HG02588 (cell line): ENCODE measurements at regions not wholly inside any gene's neighbourhood (a gene's known extent, or its start where the extent isn't known, plus 50 kb on each side); places are given as distances from the start of the nearest gene placed in this dataset.

ENCODE experiments used
- ATAC-seq: cut with Tn5 transposase; IDR thresholded peaks from one replicate; pipeline ENCODE4 v1.9.1; 2021; ENCODE audit warnings: mild to moderate bottlenecking, moderate library complexity; ENCODE audit not compliant: unreplicated experiment

DNA sequence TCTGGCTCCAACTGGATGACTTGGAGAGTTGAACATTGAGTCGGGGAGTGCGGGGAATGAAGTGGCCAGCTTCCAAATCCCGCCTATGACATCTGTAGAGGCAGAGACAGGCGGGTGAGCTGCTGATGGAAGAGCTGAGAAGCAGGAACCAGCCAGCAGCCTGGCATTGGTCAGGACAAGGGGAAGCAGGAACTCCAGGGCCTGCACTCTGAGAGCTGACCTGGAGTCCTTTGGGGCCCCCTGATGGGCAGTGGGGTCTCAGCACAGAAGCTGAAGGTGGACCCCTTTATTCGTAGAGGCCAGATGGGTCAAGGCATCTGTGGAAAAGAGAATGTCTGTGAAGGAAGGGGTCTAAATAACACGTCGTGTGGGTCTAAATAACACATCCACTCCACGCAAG is 57.0 kb downstream of the SEC61G start:
- no peak for ATAC-seq

- ATAC-seq: no peak
Observed at GRCh38 chr7:54699715-54700114, 59.3 kb downstream of the SEC61G start.

- ATAC-seq: no peak
Observed at GRCh38 chr7:54697659-54698186, 61.3 kb downstream of the SEC61G start.

- ATAC-seq: no peak
Observed at GRCh38 chr7:54690892-54691291, 68.1 kb downstream of the SEC61G start.

GRCh38 chr7:54690050-54690443 is 69.0 kb downstream of the SEC61G start:
- ATAC-seq: no peak

DNA sequence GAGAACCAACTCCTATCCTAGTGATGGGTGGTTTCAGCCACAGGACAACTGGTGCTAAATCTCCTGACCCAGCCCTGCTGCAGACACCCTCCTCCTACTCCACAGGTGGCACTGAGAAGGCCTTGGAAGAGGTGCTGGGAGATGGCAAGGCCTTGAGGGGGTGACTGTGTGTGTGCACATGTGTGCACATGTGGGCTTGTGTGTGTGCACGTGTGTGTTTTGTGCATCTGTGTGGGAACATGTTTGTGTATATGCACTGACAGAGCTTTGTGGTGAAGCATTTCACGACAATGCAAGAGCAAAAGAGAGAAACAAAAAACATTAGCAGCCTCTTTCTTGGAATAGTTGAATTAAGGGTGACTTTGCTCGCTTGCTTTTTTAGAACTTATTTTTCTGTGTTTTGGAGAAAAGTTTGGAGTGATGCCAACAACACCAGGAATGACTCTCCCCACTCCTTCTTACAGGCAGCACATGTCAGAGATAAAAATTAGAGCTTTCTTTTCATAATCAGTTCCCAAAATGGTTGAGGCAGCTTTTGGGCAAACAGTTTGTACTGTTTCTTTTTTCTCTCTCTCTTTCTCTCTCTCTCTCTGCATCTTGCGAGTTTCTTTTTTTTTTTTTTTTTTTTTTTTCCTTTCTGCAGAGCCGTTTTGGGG is 69.5 kb downstream of the SEC61G start:
- ATAC-seq: no peak

GRCh38 chr7:54687462-54688212 is 71.4 kb downstream of the SEC61G start:
- no peak for ATAC-seq

GRCh38 chr7:54680377-54681005 is 78.5 kb downstream of the SEC61G start:
- no peak for ATAC-seq

DNA sequence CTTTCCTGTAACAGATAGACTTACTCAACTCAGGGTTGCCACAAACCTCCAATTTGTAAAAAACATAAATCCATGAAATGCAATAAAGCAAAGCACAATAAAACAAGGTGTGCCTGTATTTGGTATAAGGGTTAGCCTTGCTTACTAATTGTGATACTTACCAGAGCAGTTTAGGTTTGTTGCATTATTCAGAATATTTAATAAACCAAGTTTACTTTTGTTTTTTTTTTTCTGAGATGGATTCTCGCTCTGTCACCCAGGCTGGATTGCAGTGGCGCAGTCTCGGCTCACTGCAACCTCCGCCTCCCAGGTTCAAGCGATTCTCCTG is 79.6 kb downstream of the SEC61G start:
- ATAC-seq: no peak

- no peak for ATAC-seq
Observed at GRCh38 chr7:54678763-54679489, 80.1 kb downstream of the SEC61G start.

GRCh38 chr7:54674891-54675290 is 84.1 kb downstream of the SEC61G start:
- no peak for ATAC-seq

- ATAC-seq: no peak
Observed at GRCh38 chr7:54672519-54672918, 86.5 kb downstream of the SEC61G start.

- peak; percentile 74 for ATAC-seq
Observed at GRCh38 chr7:54664235-54665228, 94.5 kb downstream of the SEC61G start.

DNA sequence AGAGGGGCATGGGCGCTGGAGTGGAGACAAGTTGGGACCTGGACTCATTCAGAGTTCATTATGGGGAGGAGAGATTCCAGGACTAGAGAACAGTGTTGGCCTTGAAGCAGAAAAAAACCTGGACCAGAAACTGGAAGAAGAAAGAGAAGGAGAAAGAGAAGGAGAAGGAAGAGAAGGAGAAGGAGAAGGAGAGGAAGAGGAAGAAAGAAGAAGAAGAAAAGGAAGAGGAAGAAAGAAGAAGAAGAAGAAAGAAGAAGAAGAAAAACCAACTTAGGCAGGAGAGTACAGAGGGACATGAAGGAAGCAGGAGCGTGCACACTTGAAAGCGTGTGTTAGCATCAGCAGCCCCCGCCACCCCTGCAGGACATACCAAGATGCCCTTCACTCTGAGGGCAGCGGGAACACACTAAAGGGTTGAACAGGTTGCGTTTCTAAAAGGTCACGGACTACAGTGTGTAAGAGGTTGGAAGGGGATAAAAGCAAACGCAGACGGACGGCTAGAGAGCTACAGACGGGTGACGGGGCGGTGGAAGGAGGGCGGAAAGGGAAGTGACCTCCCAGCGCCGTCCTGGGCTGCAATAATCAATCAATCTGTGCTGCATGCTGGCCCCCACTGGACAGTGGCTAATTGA is 95.3 kb downstream of the SEC61G start:
- no peak for ATAC-seq

DNA sequence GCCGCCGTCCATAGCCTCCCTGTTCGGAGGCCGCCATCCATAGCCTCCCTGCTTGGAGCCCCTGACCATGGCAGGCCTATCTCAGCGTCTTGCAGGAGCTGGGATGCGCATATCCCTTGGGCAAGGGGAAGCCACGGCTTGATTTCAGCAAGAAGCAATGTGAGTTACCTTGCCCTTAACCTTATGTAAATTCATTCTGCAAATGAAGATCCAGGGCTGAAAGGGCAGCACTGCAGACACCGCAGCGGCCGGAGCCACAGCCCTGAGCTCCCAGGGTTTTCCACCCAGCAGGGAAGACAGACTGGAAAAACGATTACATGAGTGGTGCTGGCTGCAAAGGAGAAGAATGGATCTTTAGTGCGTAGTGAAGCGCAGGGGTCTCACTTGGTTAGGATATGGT is 95.8 kb downstream of the SEC61G start:
- no peak for ATAC-seq

GRCh38 chr7:54662701-54663100 is 96.3 kb downstream of the SEC61G start:
- no peak for ATAC-seq

GRCh38 chr7:54653905-54654304 is 105.1 kb downstream of the SEC61G start:
- no peak for ATAC-seq

DNA sequence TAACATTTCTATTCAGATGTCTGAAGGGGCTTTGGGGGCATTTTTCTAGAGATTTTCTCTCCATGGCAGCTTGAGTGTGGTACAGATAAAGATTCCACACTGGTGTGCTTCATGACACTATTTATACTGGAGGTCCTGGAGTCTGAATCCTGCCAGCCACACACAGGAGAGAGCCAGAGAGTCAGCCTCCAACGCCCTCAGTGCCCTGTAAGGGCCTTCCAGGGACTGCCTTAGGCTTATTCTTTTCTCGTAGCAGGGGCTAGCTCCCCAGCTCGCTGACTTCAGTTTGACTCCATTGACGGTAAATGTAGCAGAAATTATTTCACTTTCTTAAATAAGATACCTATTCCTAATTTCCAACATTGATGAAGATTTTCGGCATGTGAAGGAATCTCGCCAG is 100.9 kb downstream of the VSTM2A start:
- no peak for ATAC-seq

- ATAC-seq: no peak
Observed at GRCh38 chr7:54637712-54638396, 95.7 kb downstream of the VSTM2A start.
